ENCODE measurements at regions not wholly inside any gene's neighbourhood (a gene's known extent, or its start where the extent isn't known, plus 50 kb on each side); places are given as distances from the start of the nearest gene placed in this dataset.

- 88% methylated on average over 10 of the region's 10 CpGs for WGBS (ENCODE audit: missing lambda C conversion rate)
- CTCF ChIA-PET: interaction anchor here (1.2 to 5.5 kb wide), 6 partner anchors 11 to 276 kb away, joined by 3 to 90 read pairs (median 10); partner anchors contain the start of gene KLF13
- POLR2A ChIA-PET: interaction anchor here (1.0 kb wide), 1 partner anchor 114 kb away, joined by 3 read pairs; the partner anchor contains the start of gene KLF13
- Histone ChIP-seq H3K9me3 (peaks cover 8% of the 10 kb centered on the region; the same call in 1 of the 3 replicates), H3K4me1 (peaks cover 21% of the 10 kb centered on the region), H3K4me2 (no peak overlapping the region), H3K27ac (no peak overlapping the region), H3K4me3 (no peak overlapping the region)
- TF ChIP-seq TP53 (CRISPR knock-in tag; IDR thresholded peaks at IDR 0.05) (no peak), HOXA7 (CRISPR knock-in tag; IDR thresholded peaks at IDR 0.05) (no peak), PBX3 (IDR thresholded peaks at IDR 0.05) (no peak), JUNB (IDR thresholded peaks at IDR 0.05) (no peak), RNF2 (IDR thresholded peaks at IDR 0.05; ENCODE audit: borderline replicate concordance, low read depth) (no peak), RFX5 (IDR thresholded peaks at IDR 0.05) (no peak), ELK1 (IDR thresholded peaks at IDR 0.05; ENCODE audit: low read depth, low read length) (no peak), SMC3 (IDR thresholded peaks at IDR 0.05) (no peak), ATOH8 (CRISPR knock-in tag; IDR thresholded peaks at IDR 0.05; ENCODE audit: low read depth) (no peak), HES2 (IDR thresholded peaks at IDR 0.05) (no peak), EP300 (IDR thresholded peaks at IDR 0.05) (no peak), RAD21 (conservative IDR thresholded peaks at IDR 0.05 in 1 of 2, IDR thresholded peaks at IDR 0.05 in 1 of 2) (no peak), E2F6 (IDR thresholded peaks at IDR 0.05; ENCODE audit: borderline replicate concordance, low read depth) (no peak), CTCF (IDR thresholded peaks at IDR 0.05) (no peak), HEYL (CRISPR knock-in tag; IDR thresholded peaks at IDR 0.05) (no peak), HOXB13 (CRISPR knock-in tag; IDR thresholded peaks at IDR 0.05; ENCODE audit: low read depth) (no peak), REST (IDR thresholded peaks at IDR 0.05) (no peak), FOSB (CRISPR knock-in tag; IDR thresholded peaks at IDR 0.05) (no peak)
- DNase-seq (ENCODE audit: low read depth in 1 of 2, low spot score in 1 of 2) (no peak), FAIRE-seq (no peak), ATAC-seq (no peak)
These were observed 111.0 kb upstream of the TRPM1 start for GRCh38 chr15:31212326-31213080.

Measured in A549 (cell line).